Fibroblast of lung (primary cell): ENCODE measurements at regions not wholly inside any gene's neighbourhood (a gene's known extent, or its start where the extent isn't known, plus 50 kb on each side); places are given as distances from the start of the nearest gene placed in this dataset.

ENCODE experiments used
- DNase-seq, 2 donors: peaks; one replicate each; pipeline versions ENCODE4 v3.0.0 to v3.0.0-alpha.2; 2010; ENCODE audit warnings: low read depth in 2 of 2
- H2AFZ ChIP-seq: 2 replicates; pipeline ENCODE4 v1.5.1; 2012; ENCODE audit warnings: low read length, control low read depth, inconsistent platforms
- H3K27ac ChIP-seq: 2 replicates; pipeline ENCODE4 v1.5.1; 2011; ENCODE audit warnings: low read length, control low read depth; ENCODE audit not compliant: insufficient read depth
- H3K27me3 ChIP-seq: 2 replicates; pipeline ENCODE4 v1.5.1; 2011; ENCODE audit warnings: mild to moderate bottlenecking, low read length; ENCODE audit not compliant: control insufficient read depth, insufficient read depth
- H3K36me3 ChIP-seq: 2 replicates; pipeline ENCODE4 v1.5.1; 2011; ENCODE audit warnings: low read length; ENCODE audit not compliant: control insufficient read depth, insufficient read depth
- H3K4me1 ChIP-seq: 2 replicates; pipeline ENCODE4 v1.5.1; 2011; ENCODE audit warnings: low read length; ENCODE audit not compliant: control insufficient read depth, insufficient read depth; ENCODE audit errors: extremely low read depth
- H3K4me2 ChIP-seq: 2 replicates; pipeline ENCODE4 v1.5.1; 2011; ENCODE audit warnings: low read length, control low read depth; ENCODE audit not compliant: insufficient read depth; ENCODE audit errors: extremely low read depth
- H3K4me3 ChIP-seq, 4 experiments: fragments of 200-600 bp in 1 of 4; sonication (generic) in 1 of 4; replicated peaks in 1 of 4; 2 replicates each; pipeline ENCODE4 v1.5.1; 2011 to 2016; ENCODE audit warnings: low read length in 4 of 4, low read depth in 3 of 4, mild to moderate bottlenecking in 3 of 4, control low read depth in 2 of 4, inconsistent platforms in 1 of 4, mixed read lengths in 1 of 4; ENCODE audit not compliant: insufficient read depth in 1 of 4; ENCODE audit errors: control extremely low read depth in 1 of 4
- H3K79me2 ChIP-seq: 2 replicates; pipeline ENCODE4 v1.5.1; 2012; ENCODE audit warnings: mild to moderate bottlenecking, low read length, inconsistent platforms; ENCODE audit not compliant: control insufficient read depth, insufficient read depth
- H3K9ac ChIP-seq: 2 replicates; pipeline ENCODE4 v1.5.1; 2011; ENCODE audit warnings: mild to moderate bottlenecking, low read length, control low read depth; ENCODE audit not compliant: insufficient read depth
- H3K9me3 ChIP-seq: 2 replicates; pipeline ENCODE4 v1.5.1; 2012; ENCODE audit warnings: low read depth, low read length; ENCODE audit not compliant: control insufficient read depth, insufficient read depth
- H4K20me1 ChIP-seq: 2 replicates; pipeline ENCODE4 v1.5.1; 2011; ENCODE audit warnings: low read length; ENCODE audit not compliant: control insufficient read depth, insufficient read depth; ENCODE audit errors: extremely low read depth
- CTCF ChIP-seq, 2 donors: IDR thresholded peaks in 1 of 2; conservative IDR thresholded peaks in 1 of 2; 1 replicate in 1 of 2; 2 replicates in 1 of 2; pipeline ENCODE4 v1.5.1; 2011 to 2012; ENCODE audit warnings: low read length in 2 of 2, control low read depth in 1 of 2, inconsistent platforms in 1 of 2, low read depth in 1 of 2, mild to moderate bottlenecking in 1 of 2
- EZH2 ChIP-seq: IDR thresholded peaks from 2 replicates; pipeline ENCODE4 v1.5.1; 2012; ENCODE audit warnings: low read length, control low read depth, mild to moderate bottlenecking; ENCODE audit errors: missing control alignments

DNA sequence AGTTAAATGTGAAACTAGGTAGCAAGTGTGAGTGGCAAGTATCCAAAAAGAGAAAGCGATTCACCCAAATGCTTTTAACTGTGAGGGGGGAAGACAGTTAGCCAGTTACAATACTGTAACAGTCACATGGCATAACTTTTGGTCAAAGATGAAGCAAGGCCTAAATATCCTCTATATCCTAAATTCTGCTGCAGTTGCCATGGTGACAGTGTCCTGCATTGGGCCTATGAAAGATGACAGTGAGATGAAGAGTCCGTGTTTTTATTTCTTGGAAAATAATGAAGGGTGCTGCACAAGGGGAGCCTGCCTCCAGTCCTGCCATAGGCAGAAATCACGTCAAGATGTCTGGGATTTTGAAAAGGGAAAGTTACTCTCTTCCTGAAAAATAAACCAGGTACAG is 534.6 kb downstream of the NTRK2 start:
- Histone ChIP-seq H3K27ac (no peak overlapping the region), H3K4me1 (no peaks in the 10 kb centered on the region), H4K20me1 (no peaks in the 10 kb centered on the region), H3K79me2 (no peaks in the 10 kb centered on the region), H3K9me3 (no peaks in the 10 kb centered on the region), H3K4me2 (no peak overlapping the region), H3K27me3 (no peaks in the 10 kb centered on the region), H3K36me3 (no peaks in the 10 kb centered on the region), H2AFZ (no peak overlapping the region), H3K4me3 (no peak overlapping the region), H3K9ac (no peak overlapping the region)
- DNase-seq = no peak
- no peak for TF ChIP-seq EZH2
- no peak for TF ChIP-seq CTCF (conservative IDR thresholded peaks at IDR 0.05 in 1 of 2, IDR thresholded peaks at IDR 0.05 in 1 of 2; ENCODE audit: low read depth in 1 of 2, low read length in 2 of 2)

DNA sequence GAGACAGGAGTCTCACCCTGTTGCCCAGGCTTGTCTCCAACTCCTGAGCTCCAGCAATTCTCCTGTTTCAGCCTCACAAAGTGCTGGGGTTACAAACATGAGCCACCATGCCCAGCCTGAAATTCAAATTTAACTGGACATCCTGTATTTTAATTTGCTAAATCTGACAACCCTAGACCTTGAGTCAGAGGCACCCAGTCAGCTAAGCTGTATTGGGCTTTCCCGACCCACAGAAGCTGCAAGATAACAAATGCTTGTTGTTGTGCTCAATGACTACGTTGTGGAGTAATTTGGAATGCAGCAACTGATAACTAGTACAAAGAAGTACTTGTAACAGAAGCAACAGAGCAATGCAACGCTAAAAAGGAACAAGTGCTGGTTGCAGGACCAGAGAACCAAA is 533.1 kb downstream of the NTRK2 start:
- Histone ChIP-seq H3K4me3 (no peak overlapping the region), H3K4me2 (no peak overlapping the region), H3K27me3 (no peaks in the 10 kb centered on the region), H3K27ac (no peak overlapping the region), H3K79me2 (no peaks in the 10 kb centered on the region), H4K20me1 (no peaks in the 10 kb centered on the region), H2AFZ (no peak overlapping the region), H3K4me1 (no peaks in the 10 kb centered on the region), H3K36me3 (no peaks in the 10 kb centered on the region), H3K9me3 (no peaks in the 10 kb centered on the region), H3K9ac (no peak overlapping the region)
- no peak for TF ChIP-seq CTCF (conservative IDR thresholded peaks at IDR 0.05 in 1 of 2, IDR thresholded peaks at IDR 0.05 in 1 of 2; ENCODE audit: low read depth in 1 of 2, low read length in 2 of 2)
- no peak for TF ChIP-seq EZH2
- DNase-seq = peak in 1 of 2 donors; percentile 92

- DNase-seq = peak; percentile 15 to 86
- no peaks in the 10 kb centered on the region for H4K20me1 ChIP-seq
- no peak overlapping the region for H3K4me2 ChIP-seq
- no peak overlapping the region for H3K27ac ChIP-seq
- TF ChIP-seq CTCF (conservative IDR thresholded peaks at IDR 0.05 in 1 of 2, IDR thresholded peaks at IDR 0.05 in 1 of 2; ENCODE audit: low read depth in 1 of 2, low read length in 2 of 2) = no peak
- no peak for TF ChIP-seq EZH2
- no peak overlapping the region for H2AFZ ChIP-seq
- no peaks in the 10 kb centered on the region for H3K36me3 ChIP-seq
- no peaks in the 10 kb centered on the region for H3K9me3 ChIP-seq
- no peak overlapping the region for H3K4me3 ChIP-seq
- H3K4me1 ChIP-seq = no peaks in the 10 kb centered on the region
- H3K27me3 ChIP-seq = no peaks in the 10 kb centered on the region
- no peaks in the 10 kb centered on the region for H3K79me2 ChIP-seq
- H3K9ac ChIP-seq = no peak overlapping the region
These were observed 531.3 kb downstream of the NTRK2 start for GRCh38 chr9:85200726-85201404.
